ENCODE measurements at regions not wholly inside any gene's neighbourhood (a gene's known extent, or its start where the extent isn't known, plus 50 kb on each side); places are given as distances from the start of the nearest gene placed in this dataset.

GRCh38 chr6:14065350-14065749, 52.2 kb upstream of the CD83 start:
- TF ChIP-seq YY1 (IDR thresholded peaks at IDR 0.05; ENCODE audit: insufficient read depth, insufficient read length), result no peak
- TF ChIP-seq SUZ12 (IDR thresholded peaks at IDR 0.05; ENCODE audit: extremely low read depth, insufficient read depth, insufficient read length), result no peak
